ENCODE measurements at regions not wholly inside any gene's neighbourhood (a gene's known extent, or its start where the extent isn't known, plus 50 kb on each side); places are given as distances from the start of the nearest gene placed in this dataset.

DNA sequence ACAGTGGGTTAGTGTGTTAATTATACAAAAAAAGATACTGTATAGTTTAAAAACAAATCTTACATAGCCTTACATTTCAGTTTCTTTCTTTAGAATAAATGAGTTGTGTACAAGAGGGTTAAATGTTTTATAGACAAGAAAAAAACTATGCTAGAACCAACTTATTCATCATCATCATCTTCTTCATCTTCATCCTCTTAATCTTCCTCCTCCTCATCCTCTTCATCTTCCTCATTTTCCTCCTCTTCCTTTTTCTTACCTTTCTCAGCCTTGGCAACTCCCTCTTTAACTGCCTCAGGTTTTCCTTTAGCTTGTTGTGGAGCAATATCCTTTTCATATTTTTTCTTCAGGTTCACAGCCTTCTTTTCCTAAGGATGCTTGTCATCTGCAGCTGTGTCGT lies 53.7 kb downstream of the RPS12 start:
- no peaks in the 10 kb centered on the region for H3K4me1 ChIP-seq (ENCODE audit: insufficient read depth, low read length, poor library complexity, severe bottlenecking)
- H2AFZ ChIP-seq (ENCODE audit: low read length), result no peak overlapping the region
- H4K20me1 ChIP-seq (ENCODE audit: insufficient read depth, low read length, poor library complexity, severe bottlenecking), result no peaks in the 10 kb centered on the region
- H3K4me3 ChIP-seq (ENCODE audit: low read length, poor library complexity, severe bottlenecking), result no peak overlapping the region
- TF ChIP-seq, protein P1, sequence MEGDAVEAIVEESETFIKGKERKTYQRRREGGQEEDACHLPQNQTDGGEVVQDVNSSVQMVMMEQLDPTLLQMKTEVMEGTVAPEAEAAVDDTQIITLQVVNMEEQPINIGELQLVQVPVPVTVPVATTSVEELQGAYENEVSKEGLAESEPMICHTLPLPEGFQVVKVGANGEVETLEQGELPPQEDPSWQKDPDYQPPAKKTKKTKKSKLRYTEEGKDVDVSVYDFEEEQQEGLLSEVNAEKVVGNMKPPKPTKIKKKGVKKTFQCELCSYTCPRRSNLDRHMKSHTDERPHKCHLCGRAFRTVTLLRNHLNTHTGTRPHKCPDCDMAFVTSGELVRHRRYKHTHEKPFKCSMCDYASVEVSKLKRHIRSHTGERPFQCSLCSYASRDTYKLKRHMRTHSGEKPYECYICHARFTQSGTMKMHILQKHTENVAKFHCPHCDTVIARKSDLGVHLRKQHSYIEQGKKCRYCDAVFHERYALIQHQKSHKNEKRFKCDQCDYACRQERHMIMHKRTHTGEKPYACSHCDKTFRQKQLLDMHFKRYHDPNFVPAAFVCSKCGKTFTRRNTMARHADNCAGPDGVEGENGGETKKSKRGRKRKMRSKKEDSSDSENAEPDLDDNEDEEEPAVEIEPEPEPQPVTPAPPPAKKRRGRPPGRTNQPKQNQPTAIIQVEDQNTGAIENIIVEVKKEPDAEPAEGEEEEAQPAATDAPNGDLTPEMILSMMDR (conservative IDR thresholded peaks at IDR 0.05; ENCODE audit: low read length), result no peak
- TF ChIP-seq EZH2phosphoT487 (IDR thresholded peaks at IDR 0.05; ENCODE audit: borderline replicate concordance), result no peak
- no peaks in the 10 kb centered on the region for H3K9me3 ChIP-seq (ENCODE audit: insufficient read depth, low read depth, low read length)
- no peaks in the 10 kb centered on the region for H3K27me3 ChIP-seq (ENCODE audit: insufficient read depth, low read length, poor library complexity, severe bottlenecking)
- H3K79me2 ChIP-seq (ENCODE audit: insufficient read depth, low read length), result no peaks in the 10 kb centered on the region
- no peaks in the 10 kb centered on the region for H3K36me3 ChIP-seq (ENCODE audit: insufficient read depth, low read length)
- H3K9ac ChIP-seq (ENCODE audit: low read depth, low read length, poor library complexity, severe bottlenecking), result no peak overlapping the region
- no peaks in the 10 kb centered on the region for H3K9me2 ChIP-seq (replicated peaks; ENCODE audit: low read depth, low read length)
- no peak overlapping the region for H3K4me2 ChIP-seq (ENCODE audit: low read depth, low read length, poor library complexity, severe bottlenecking)
- no peaks in the 10 kb centered on the region for H3F3A ChIP-seq (ENCODE audit: low read depth)

DNA sequence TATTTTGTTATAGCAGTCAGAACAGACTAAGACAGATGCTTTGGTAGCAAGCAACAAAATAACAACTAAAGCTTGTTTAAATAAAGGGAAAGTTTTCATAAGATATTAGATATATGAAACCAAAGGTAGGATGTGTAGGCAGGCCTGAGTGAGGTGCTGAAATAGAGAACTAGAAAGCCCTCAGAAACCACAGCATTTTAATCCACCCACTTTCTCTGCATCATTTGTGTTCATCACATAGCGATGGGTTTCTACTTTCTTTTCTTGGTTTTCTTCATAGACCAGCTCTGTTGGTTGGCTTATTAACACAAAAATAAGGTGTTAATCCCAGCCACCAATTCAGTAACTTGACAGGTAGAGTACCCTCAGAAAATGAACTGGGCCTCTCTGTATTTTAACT lies 58.6 kb downstream of the RPS12 start:
- no peak overlapping the region for H3K4me2 ChIP-seq (ENCODE audit: low read depth, low read length, poor library complexity, severe bottlenecking)
- H3K9me3 ChIP-seq (ENCODE audit: insufficient read depth, low read depth, low read length), result no peaks in the 10 kb centered on the region
- H3K9me2 ChIP-seq (replicated peaks; ENCODE audit: low read depth, low read length), result no peaks in the 10 kb centered on the region
- H3K9ac ChIP-seq (ENCODE audit: low read depth, low read length, poor library complexity, severe bottlenecking), result no peak overlapping the region
- H4K20me1 ChIP-seq (ENCODE audit: insufficient read depth, low read length, poor library complexity, severe bottlenecking), result no peaks in the 10 kb centered on the region
- no peak overlapping the region for H2AFZ ChIP-seq (ENCODE audit: low read length)
- H3F3A ChIP-seq (ENCODE audit: low read depth), result no peaks in the 10 kb centered on the region
- H3K4me1 ChIP-seq (ENCODE audit: insufficient read depth, low read length, poor library complexity, severe bottlenecking), result no peaks in the 10 kb centered on the region
- no peaks in the 10 kb centered on the region for H3K79me2 ChIP-seq (ENCODE audit: insufficient read depth, low read length)
- no peaks in the 10 kb centered on the region for H3K36me3 ChIP-seq (ENCODE audit: insufficient read depth, low read length)
- TF ChIP-seq, protein P1 (conservative IDR thresholded peaks at IDR 0.05; ENCODE audit: low read length), result no peak
- no peak for TF ChIP-seq EZH2phosphoT487 (IDR thresholded peaks at IDR 0.05; ENCODE audit: borderline replicate concordance)
- no peaks in the 10 kb centered on the region for H3K27me3 ChIP-seq (ENCODE audit: insufficient read depth, low read length, poor library complexity, severe bottlenecking)
- H3K4me3 ChIP-seq (ENCODE audit: low read length, poor library complexity, severe bottlenecking), result no peak overlapping the region

DNA sequence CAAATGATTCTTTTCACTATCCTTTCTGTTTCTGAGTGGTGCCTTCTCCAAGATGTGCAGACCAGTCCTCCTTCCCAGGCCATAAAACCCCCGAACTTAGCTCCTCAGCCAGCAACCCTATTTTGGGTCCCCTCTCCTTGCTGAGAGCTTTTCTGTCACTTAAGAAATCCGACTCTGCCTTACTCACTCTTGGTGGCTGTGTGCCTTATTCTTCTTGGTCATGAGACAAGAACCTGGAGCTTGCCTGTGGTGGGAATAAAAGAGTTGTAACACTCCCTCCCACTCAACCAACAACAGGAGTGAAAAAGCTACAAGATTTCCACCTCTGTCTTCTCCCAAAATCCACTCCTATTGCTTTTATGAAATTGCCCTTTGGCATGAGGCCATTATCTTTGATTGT lies 62.6 kb downstream of the RPS12 start:
- Histone ChIP-seq H3K36me3 (ENCODE audit: insufficient read depth, low read length) (no peaks in the 10 kb centered on the region), H3K9ac (ENCODE audit: low read depth, low read length, poor library complexity, severe bottlenecking) (no peak overlapping the region), H3K9me2 (replicated peaks; ENCODE audit: low read depth, low read length) (no peaks in the 10 kb centered on the region), H4K20me1 (ENCODE audit: insufficient read depth, low read length, poor library complexity, severe bottlenecking) (no peaks in the 10 kb centered on the region), H3K4me1 (ENCODE audit: insufficient read depth, low read length, poor library complexity, severe bottlenecking) (no peaks in the 10 kb centered on the region), H3K9me3 (ENCODE audit: insufficient read depth, low read depth, low read length) (no peaks in the 10 kb centered on the region), H3K4me3 (ENCODE audit: low read length, poor library complexity, severe bottlenecking) (no peak overlapping the region), H3K27me3 (ENCODE audit: insufficient read depth, low read length, poor library complexity, severe bottlenecking) (no peaks in the 10 kb centered on the region), H3F3A (ENCODE audit: low read depth) (no peaks in the 10 kb centered on the region), H3K79me2 (ENCODE audit: insufficient read depth, low read length) (no peaks in the 10 kb centered on the region), H3K4me2 (ENCODE audit: low read depth, low read length, poor library complexity, severe bottlenecking) (no peak overlapping the region), H2AFZ (ENCODE audit: low read length) (no peak overlapping the region)
- TF ChIP-seq, protein P1 (conservative IDR thresholded peaks at IDR 0.05; ENCODE audit: low read length), result no peak
- TF ChIP-seq EZH2phosphoT487 (IDR thresholded peaks at IDR 0.05; ENCODE audit: borderline replicate concordance), result no peak

Measured in Loucy (cell line).